ENCODE measurements at regions not wholly inside any gene's neighbourhood (a gene's known extent, or its start where the extent isn't known, plus 50 kb on each side); places are given as distances from the start of the nearest gene placed in this dataset.

- DNase-seq (ENCODE audit: low read depth in 1 of 2, low spot score in 1 of 2) (no peak), FAIRE-seq (no peak), ATAC-seq (no peak)
- Histone ChIP-seq H3K4me1 (no peaks in the 10 kb centered on the region), H3K27ac (no peak overlapping the region), H3K9me3 (no peaks in the 10 kb centered on the region), H3K4me3 (no peak overlapping the region), H3K4me2 (no peak overlapping the region)
- TF ChIP-seq CHD2 (IDR thresholded peaks at IDR 0.05; ENCODE audit: low read length, partially characterized antibody): no peak
- TF ChIP-seq EP300 (IDR thresholded peaks at IDR 0.05): no peak
- no peak for TF ChIP-seq FOXS1 (CRISPR knock-in tag; IDR thresholded peaks at IDR 0.05)
- TF ChIP-seq CBX2 (IDR thresholded peaks at IDR 0.05; ENCODE audit: borderline replicate concordance, low read depth): no peak
- TF ChIP-seq, protein P1, sequence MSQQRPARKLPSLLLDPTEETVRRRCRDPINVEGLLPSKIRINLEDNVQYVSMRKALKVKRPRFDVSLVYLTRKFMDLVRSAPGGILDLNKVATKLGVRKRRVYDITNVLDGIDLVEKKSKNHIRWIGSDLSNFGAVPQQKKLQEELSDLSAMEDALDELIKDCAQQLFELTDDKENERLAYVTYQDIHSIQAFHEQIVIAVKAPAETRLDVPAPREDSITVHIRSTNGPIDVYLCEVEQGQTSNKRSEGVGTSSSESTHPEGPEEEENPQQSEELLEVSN (IDR thresholded peaks at IDR 0.05; ENCODE audit: borderline replicate concordance, low read depth): no peak
- TF ChIP-seq MAFK (IDR thresholded peaks at IDR 0.05; ENCODE audit: partially characterized antibody): peak; percentile 86
- TF ChIP-seq NR3C1 (IDR thresholded peaks at IDR 0.05): no peak
- POLR2A ChIA-PET: no interaction called here
- CTCF ChIA-PET: no interaction called here
- WGBS (ENCODE audit: missing lambda C conversion rate): 24% methylated on average over 1 of the region's 1 CpG
These were observed 84.4 kb upstream of the ADAMTS16 start for GRCh38 chr5:5055712-5056111.

GRCh38 chr5:5061836-5062235 is 78.3 kb upstream of the ADAMTS16 start:
- H3K4me3 ChIP-seq: no peak overlapping the region
- FAIRE-seq (no peak), ATAC-seq (no peak), DNase-seq (ENCODE audit: low read depth in 1 of 2, low spot score in 1 of 2) (no peak)
- no peaks in the 10 kb centered on the region for H3K9me3 ChIP-seq
- TF ChIP-seq ZSCAN20 (CRISPR knock-in tag; IDR thresholded peaks at IDR 0.05): no peak
- TF ChIP-seq SMC3 (IDR thresholded peaks at IDR 0.05): no peak
- no peak for TF ChIP-seq MAZ (IDR thresholded peaks at IDR 0.05; ENCODE audit: borderline replicate concordance, low read depth, low read length)
- no peak for TF ChIP-seq NR3C1 (IDR thresholded peaks at IDR 0.05)
- TF ChIP-seq MAX (IDR thresholded peaks at IDR 0.05): no peak
- TF ChIP-seq CHD4 (IDR thresholded peaks at IDR 0.05; ENCODE audit: borderline replicate concordance): no peak
- TF ChIP-seq FOXS1 (CRISPR knock-in tag; IDR thresholded peaks at IDR 0.05): no peak
- no peak for TF ChIP-seq HOXA7 (CRISPR knock-in tag; IDR thresholded peaks at IDR 0.05)
- TF ChIP-seq POLR2AphosphoS2 (conservative IDR thresholded peaks at IDR 0.05; ENCODE audit: low read length): no peak
- no peak overlapping the region for H3K27ac ChIP-seq
- peaks cover 12% of the 10 kb centered on the region; the same call in 2 of the 3 replicates for H3K4me1 ChIP-seq
- no peak overlapping the region for H3K4me2 ChIP-seq
- ChIA-PET POLR2A (no interaction called here), CTCF (interaction anchor here (1.4 kb wide), 2 partner anchors 36 to 188 kb away, joined by 3 read pairs; no protein-coding TSS in a partner anchor)
- 48% methylated on average over 12 of the region's 12 CpGs for WGBS (ENCODE audit: missing lambda C conversion rate)

DNA sequence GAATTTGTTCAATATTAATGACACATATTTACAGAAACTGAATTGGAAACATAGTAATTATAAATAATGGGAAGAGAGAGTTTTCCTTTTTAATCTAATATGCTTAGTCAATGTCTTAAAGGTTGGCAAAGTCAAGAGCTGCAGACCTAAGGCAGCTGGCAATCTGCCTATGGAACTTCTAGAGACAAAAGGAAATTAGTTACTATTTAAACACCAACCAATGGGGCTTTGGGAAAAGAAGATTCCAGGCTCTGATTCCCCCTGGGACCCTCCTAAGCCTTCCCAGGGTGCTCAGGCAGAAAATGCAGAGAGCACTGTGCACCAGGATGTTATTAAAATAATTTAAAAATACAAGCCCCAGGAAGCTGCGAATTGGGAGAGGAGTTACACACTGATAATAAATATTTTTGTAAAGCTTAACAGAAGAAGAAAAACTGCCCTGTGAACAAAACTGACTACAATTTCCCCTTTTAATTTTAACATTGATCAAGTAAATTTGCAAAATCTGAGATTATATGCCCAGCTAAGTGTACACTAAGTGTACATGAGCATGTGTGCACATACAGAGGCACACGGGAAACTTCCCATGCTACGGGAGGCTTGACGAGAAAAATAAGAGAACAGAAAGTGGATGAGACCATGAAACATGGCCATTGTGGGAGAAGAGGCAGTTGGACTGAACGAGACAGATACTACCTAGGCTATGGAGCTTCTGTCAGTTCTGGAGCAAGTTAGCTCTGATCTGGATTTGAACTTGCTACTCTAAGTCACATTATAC is 77.4 kb upstream of the ADAMTS16 start:
- Histone ChIP-seq H3K27ac (no peak overlapping the region), H3K4me2 (peak overlapping the region; percentile 20; the same call in 1 of the 3 replicates), H3K9me3 (no peaks in the 10 kb centered on the region), H3K4me1 (peaks cover 12% of the 10 kb centered on the region; the same call in 2 of the 3 replicates), H3K4me3 (no peak overlapping the region)
- TF ChIP-seq CTCF (IDR thresholded peaks at IDR 0.05) (no peak), HMGXB4 (CRISPR knock-in tag; IDR thresholded peaks at IDR 0.05; ENCODE audit: borderline replicate concordance) (no peak), HOXB5 (CRISPR knock-in tag; IDR thresholded peaks at IDR 0.05) (no peak), POLR2A (IDR thresholded peaks at IDR 0.05; ENCODE audit: low read length) (no peak), HES2 (IDR thresholded peaks at IDR 0.05) (no peak), HEYL (CRISPR knock-in tag; IDR thresholded peaks at IDR 0.05) (no peak), FOSB (CRISPR knock-in tag; IDR thresholded peaks at IDR 0.05) (no peak), PBX3 (IDR thresholded peaks at IDR 0.05) (no peak), PHF8 (IDR thresholded peaks at IDR 0.05; ENCODE audit: borderline replicate concordance, low read depth) (no peak)
- WGBS (ENCODE audit: missing lambda C conversion rate): 6% methylated on average over 5 of the region's 5 CpGs
- ATAC-seq (no peak), FAIRE-seq (no peak), DNase-seq (ENCODE audit: low read depth in 1 of 2, low spot score in 1 of 2) (no peak)
- CTCF ChIA-PET: interaction anchor here (1.4 kb wide), 2 partner anchors 37 to 189 kb away, joined by 3 read pairs; no protein-coding TSS in a partner anchor
- POLR2A ChIA-PET: no interaction called here
